Fibroblast of the conjunctiva (primary cell): ENCODE measurements at regions not wholly inside any gene's neighbourhood (a gene's known extent, or its start where the extent isn't known, plus 50 kb on each side); places are given as distances from the start of the nearest gene placed in this dataset.
"Not testable (repeated sequence)": the region's sequence is repeated elsewhere in the genome, so short reads cannot be mapped to it uniquely, and the experiment has no call there.

ENCODE experiments used
- DNase-seq: peaks from one replicate; pipeline ENCODE4 v3.0.0-alpha.2; 2010; ENCODE audit warnings: low read depth

DNA sequence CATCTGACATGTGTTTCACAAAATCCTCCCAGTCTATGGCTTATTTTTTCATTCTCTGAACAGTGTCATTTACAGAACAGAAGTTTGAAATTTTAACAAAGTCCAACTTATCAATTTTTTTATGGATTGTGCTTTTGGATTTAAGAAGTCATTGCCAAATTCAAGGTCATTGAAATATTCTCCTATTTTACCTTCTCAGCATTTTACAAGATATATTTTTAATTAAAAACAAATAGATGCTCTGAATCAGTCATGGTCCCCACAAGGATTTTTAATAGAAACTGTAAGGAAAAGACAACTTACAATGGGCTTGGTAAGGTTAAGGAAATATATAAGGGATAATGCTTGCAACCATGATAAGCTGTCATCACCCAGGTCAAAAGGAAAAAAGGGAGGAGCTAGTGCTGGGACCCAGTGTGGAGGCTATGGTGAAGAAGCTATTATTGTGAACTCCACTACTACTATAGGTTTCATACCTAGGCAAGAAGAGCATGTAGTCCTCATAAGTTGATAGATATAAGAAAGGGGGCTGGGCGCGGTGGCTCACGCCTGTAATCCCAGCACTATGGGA, 144.5 kb upstream of the KCNJ15 start:
- DNase-seq: no peak

DNA sequence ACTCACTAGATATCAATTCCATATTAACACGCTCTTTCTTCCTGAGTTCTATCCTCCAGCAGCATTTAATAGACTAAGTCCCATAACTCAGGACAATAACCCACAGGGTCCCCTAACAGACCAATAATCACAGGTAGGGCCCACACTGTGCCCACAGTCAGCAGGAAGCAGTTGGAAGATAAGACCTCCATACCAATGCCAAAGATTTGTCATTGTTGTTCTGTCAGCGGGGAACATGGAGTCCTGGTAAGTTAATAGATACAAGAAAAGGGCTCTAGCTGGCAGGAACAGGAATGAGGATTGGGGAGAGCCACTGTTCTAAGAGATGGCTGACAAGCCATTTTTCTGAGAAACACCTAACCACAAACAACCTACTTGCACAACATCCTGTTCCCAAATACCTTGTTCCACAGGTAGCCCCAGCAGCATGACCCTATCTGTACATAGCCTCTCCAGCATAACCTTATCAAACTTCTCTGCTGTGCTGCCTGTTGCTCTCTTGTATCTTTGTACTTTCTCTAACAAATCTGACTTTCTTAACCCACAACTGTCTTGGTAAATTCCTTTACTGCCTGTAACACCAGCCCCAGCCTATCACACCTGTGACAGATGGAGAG, 142.0 kb upstream of the KCNJ15 start:
- DNase-seq: no peak

DNA sequence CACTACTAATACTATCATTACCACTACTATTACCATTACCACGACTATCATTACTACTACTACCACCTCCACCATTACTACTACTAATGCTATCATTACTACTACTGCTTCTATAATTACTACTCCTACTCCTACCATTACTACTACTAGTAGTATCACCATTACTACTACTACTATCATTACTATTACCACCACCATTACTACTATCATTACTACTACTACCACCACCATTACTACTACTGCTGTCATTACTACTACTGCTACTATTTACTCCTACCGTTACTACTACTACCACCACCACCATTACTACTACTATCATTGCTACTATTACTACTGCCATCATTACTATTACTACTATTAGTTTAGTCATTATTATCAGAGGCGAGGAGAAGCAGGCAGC, 140.9 kb upstream of the KCNJ15 start:
- DNase-seq: no peak

- DNase-seq: no peak
These were observed 137.0 kb upstream of the KCNJ15 start for GRCh38 chr21:38119793-38120192.

DNA sequence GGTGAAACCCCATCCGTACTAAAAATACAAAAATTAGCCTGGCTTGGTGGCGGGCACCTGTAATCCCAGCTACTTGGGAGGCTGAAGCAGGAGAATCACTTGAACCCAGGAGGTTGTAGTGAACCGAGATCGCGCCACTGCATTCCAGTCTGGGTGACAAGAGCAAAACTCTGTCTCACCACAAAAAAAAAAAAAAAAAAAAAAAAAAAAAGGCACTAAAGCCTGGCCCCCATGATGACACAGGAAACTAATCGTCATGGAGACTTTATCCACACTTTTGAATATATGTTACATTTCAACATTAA, 136.2 kb upstream of the KCNJ15 start:
- DNase-seq: not testable (repeated sequence)

- DNase-seq: no peak
These were observed 135.6 kb upstream of the KCNJ15 start for GRCh38 chr21:38120984-38121855.

DNA sequence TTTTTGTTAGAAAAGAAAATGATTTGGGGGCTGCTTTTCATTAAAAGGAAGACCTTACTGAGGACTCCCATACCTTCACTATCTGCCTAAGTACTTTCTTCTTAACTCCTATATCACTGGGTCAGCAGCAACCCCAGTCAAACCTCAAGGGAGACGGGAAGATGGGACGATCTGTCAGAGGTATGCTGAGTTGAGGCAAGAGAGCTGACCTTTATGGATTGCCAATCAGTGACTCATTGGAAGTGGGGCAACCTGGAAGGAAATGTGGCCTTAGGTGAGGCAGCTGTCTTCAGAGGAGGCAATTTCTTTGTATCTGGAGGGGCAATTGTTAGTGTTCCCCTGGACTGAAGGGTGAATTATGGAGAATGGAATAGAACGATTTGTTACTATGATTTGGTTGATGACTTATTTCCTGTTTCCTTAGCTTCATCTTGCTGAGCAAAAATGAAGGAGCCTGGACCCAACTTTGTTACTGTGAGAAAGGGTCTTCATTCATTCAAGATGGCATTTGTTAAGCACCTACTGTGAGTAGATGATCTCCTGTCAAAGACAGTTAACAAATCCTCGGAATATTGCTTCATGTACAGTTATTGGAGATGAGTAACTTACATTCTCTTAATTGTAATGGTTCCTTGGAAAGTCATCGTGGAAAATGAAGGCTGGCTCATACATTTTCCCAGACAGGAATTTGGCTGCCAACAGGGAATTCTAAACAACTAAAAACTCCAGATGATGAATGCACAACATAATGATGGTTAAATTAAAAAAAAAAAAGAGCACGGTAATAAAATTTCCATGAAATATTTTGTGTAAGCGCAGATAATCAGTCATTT, 134.7 kb upstream of the KCNJ15 start:
- DNase-seq: no peak

GRCh38 chr21:38123626-38124025, 133.2 kb upstream of the KCNJ15 start:
- DNase-seq: no peak

DNA sequence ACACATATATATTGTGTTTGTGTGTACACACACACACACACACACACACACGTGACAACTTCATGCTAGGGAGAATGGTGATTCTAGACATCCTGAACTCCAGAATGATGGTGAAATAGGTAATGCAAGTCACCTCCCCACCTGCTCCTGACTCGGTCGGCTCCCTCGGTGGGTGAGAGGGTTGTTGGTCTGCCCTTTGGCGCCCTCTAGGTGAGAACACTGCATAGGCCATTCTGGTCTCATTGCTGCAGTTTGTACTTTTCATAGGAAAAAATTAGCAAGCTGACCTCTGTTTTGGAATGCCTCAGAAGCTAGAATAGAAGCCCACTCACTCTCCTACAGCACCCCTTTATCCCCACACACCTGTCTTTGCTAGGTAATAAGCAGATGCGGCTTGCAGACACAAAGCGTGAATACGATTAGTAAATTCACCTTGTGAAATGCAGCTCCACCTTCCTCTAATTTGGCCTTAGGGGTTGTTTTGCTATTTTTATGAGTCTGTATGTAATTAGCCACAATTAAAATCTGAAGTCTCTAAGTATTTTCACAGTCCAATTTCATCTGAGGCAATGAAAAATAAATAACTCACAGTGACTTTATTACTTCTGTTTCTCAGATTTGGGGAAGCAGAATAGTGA, 130.0 kb upstream of the KCNJ15 start:
- no peak for DNase-seq

- DNase-seq: no peak
These were observed 127.1 kb upstream of the KCNJ15 start for GRCh38 chr21:38129711-38130110.

DNA sequence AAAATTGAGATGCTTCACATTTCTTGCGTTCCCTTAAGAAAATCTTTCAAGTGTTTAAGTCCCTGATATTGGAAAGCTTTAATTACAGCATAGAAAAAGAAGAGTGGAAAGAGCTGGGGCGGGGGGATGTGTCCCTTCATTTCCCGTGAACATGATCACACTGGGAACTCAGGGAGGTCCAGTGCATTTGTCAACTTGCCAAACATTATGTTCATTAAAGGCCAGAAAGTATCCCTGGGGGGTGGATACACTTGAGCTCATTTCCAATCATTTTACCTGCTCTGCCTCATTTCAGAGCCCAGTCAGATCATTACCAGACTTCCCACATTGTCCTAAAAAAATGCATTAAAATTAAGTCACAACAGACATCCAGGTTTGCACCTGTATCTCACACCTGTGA, 123.6 kb upstream of the KCNJ15 start:
- no peak for DNase-seq

DNA sequence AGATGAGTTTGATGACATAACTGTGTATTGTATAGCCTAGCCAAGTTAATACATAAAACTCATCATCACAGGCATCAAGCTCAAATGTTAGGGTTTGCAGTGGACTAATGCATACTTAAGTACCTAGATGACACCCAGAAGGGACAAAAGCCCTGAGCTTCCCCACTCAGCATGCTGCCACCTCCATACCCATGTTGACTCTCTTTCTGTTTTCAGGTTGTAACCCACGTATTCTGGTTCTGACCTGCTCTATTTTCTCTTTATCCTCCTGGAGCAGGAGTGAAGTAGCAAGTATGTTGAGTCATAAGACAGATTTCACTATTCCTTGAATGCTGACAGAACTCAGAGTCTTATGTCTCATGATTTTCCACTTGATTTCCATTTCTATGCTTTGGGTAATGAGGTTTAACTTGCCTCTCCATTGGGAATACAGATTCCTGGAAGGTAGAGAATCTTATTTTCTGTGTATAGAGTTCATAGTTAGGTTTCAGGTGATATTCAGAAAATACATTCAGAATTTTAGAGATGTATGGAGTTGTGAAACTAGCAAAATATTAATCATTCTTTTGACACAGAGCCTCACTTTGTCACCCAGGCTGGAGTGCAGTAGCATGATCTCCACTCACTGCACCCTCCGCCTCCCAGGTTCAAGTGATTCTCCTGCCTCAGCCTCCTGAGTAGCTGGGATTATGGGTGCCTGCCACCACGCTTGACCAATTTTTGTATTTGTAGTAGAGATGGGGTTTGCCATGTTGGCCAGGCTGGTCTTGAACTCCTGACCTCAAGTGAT, 122.5 kb upstream of the KCNJ15 start:
- no peak for DNase-seq

DNA sequence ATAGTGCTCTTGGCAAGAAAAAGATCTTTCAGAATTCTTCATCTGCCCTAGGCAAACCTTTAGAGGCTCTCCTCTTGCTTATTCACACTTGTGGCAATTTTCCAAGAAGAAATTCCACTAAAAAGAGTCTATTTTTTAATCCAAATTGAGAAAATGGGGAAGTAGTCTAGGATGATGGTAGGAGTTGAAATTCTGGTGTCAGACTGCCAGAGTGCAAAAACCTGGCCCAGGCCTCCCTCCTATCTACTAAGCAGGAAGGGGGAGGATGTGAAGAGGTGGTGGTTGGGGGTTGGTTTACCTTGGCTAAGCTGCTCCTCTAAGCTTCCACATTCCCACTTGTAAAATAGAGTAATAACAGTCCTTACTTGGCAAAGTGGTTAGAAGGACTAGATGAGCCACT, 120.6 kb upstream of the KCNJ15 start:
- no peak for DNase-seq

- no peak for DNase-seq
These were observed 117.2 kb upstream of the KCNJ15 start for GRCh38 chr21:38139380-38140168.

DNA sequence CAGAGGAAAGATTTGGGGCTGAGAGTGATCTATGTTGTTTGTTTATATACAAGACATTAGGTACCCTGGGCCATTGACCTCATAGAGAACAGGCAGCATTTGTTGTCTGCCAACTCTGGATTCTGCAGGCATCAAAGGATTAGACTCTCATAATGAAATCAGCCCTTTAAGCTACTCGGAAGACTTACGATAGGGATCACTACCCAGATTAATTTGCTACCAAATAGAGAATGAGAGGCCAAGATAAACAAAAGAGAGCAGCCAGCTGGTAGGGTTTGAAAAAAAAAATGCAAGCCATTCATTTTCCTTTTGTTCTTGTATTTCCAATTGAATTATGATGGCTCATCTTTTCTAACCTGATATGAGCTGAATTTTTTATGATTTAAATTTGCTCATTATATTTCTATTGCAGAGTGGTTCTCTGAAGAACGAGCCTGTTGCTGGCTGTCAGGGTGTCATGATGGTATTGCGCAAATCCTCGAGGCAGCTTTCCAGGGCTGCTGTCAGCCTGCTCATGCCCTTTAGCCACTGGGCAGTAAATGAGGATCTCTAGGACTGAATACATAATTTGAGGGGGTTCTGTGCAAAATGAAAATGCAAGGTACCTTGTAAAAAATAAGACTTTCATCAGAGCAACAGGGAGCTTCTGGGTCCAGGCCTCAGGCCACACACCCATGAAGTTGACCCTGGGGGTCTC, 116.4 kb upstream of the KCNJ15 start:
- peak; percentile 29 for DNase-seq

GRCh38 chr21:38142224-38142623, 114.6 kb upstream of the KCNJ15 start:
- no peak for DNase-seq

DNA sequence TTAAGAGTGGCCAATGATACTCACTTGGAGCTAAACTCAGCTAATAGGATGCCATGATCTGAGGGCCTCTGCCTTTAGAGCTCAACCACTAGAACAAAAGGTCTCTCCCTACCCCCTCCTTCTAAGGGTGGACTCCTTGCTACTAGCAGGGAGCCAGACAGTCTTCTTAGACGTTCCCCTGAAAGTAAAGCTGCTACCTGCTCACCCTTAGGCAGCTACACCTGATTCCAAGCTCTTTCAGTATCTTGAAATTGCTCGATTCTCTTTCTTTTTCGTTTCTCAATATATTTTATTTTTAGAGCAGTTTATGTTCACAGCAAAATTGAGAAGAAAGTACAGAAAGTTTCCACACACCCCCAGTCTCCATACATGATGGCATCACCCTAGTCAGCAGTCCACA, 112.6 kb upstream of the KCNJ15 start:
- no peak for DNase-seq

- no peak for DNase-seq
These were observed 111.7 kb upstream of the KCNJ15 start for GRCh38 chr21:38145104-38145503.

GRCh38 chr21:38147391-38147790, 109.4 kb upstream of the KCNJ15 start:
- no peak for DNase-seq

- no peak for DNase-seq
These were observed 108.7 kb upstream of the KCNJ15 start for GRCh38 chr21:38148046-38148445.
